GM23248 (cell line): ENCODE measurements at regions not wholly inside any gene's neighbourhood (a gene's known extent, or its start where the extent isn't known, plus 50 kb on each side); places are given as distances from the start of the nearest gene placed in this dataset.

Experiments used
- DNase-seq: peaks from one replicate; pipeline ENCODE4 v3.0.0-alpha.2; 2015
- H2AFZ ChIP-seq: fragments of 200-600 bp; sonication (generic); 2 replicates; pipeline ENCODE4 v1.6.1; 2016; ENCODE audit warnings: antibody characterized with exemption
- H3F3A ChIP-seq: fragments of 200-600 bp; sonication (generic); 2 replicates; pipeline ENCODE4 v1.6.1; 2016; ENCODE audit warnings: mild to moderate bottlenecking, antibody characterized with exemption, mixed run types; ENCODE audit not compliant: insufficient read depth
- H3K27ac ChIP-seq: fragments of 200-600 bp; sonication (generic); 2 replicates; pipeline ENCODE4 v1.5.1; 2016; ENCODE audit warnings: mild to moderate bottlenecking
- H3K27me3 ChIP-seq: fragments of 200-600 bp; sonication (generic); replicated peaks from 2 replicates; pipeline ENCODE4 v1.6.1; 2016; ENCODE audit warnings: mild to moderate bottlenecking; ENCODE audit not compliant: insufficient read depth
- H3K36me3 ChIP-seq: fragments of 200-600 bp; sonication (generic); 2 replicates; pipeline ENCODE4 v1.6.1; 2016; ENCODE audit warnings: low read depth, mild to moderate bottlenecking
- H3K4me1 ChIP-seq: fragments of 200-600 bp; sonication (generic); 2 replicates; pipeline ENCODE4 v1.6.1; 2016; ENCODE audit warnings: mild to moderate bottlenecking; ENCODE audit not compliant: insufficient read depth
- H3K4me2 ChIP-seq: fragments of 200-600 bp; sonication (generic); one replicate; pipeline ENCODE4 v1.6.1; 2016; ENCODE audit warnings: mild to moderate bottlenecking; ENCODE audit not compliant: unreplicated experiment
- H3K4me3 ChIP-seq: fragments of 200-600 bp; sonication (generic); 2 replicates; pipeline ENCODE4 v1.5.1; 2016; ENCODE audit warnings: mild to moderate bottlenecking
- H3K79me2 ChIP-seq: fragments of 200-600 bp; sonication (generic); 2 replicates; pipeline ENCODE4 v1.6.1; 2016; ENCODE audit warnings: mild to moderate bottlenecking; ENCODE audit not compliant: insufficient read depth
- H3K9ac ChIP-seq: fragments of 200-600 bp; sonication (generic); 2 replicates; pipeline ENCODE4 v1.6.1; 2016; ENCODE audit warnings: mild to moderate bottlenecking
- H3K9me2 ChIP-seq: fragments of 200-600 bp; sonication (generic); 2 replicates; pipeline ENCODE4 v1.6.1; 2016; ENCODE audit warnings: mixed run types, mild to moderate bottlenecking, moderate library complexity; ENCODE audit not compliant: insufficient read depth
- H3K9me3 ChIP-seq: fragments of 200-600 bp; sonication (generic); one replicate; pipeline ENCODE4 v1.6.1; 2017; ENCODE audit warnings: low read depth
- H4K20me1 ChIP-seq: fragments of 200-600 bp; sonication (generic); 2 replicates; pipeline ENCODE4 v1.6.0; 2016; ENCODE audit not compliant: insufficient read depth
- EZH2 ChIP-seq: fragments of 200-600 bp; sonication (generic); IDR thresholded peaks from 2 replicates; pipeline ENCODE4 v1.6.1; 2018; ENCODE audit warnings: antibody characterized with exemption, mild to moderate bottlenecking; ENCODE audit not compliant: insufficient read depth, poor library complexity, severe bottlenecking
- EZH2phosphoT487 ChIP-seq: fragments of 200-600 bp; sonication (generic); IDR thresholded peaks from 2 replicates; pipeline ENCODE4 v1.6.1; 2018; ENCODE audit warnings: antibody characterized with exemption, moderate library complexity, mild to moderate bottlenecking, low read depth; ENCODE audit not compliant: insufficient read depth
- WGBS, 2 experiments: methylation state at CpG; one replicate each; pipeline ENCODE4 v1.1.6; 2015 to 2017; ENCODE audit warnings: low lambda C conversion rate in 2 of 2, low coverage in 1 of 2; ENCODE audit errors: missing lambda C conversion rate in 2 of 2; 5-methylcytosine and 5-hydroxymethylcytosine counted together
- in situ Hi-C: fragments of 300-500 bp; cut with MboI; formaldehyde crosslinking; loops from 2 replicates; pipeline ENCODE4 v1.15.0; 2020

GRCh38 chr15:31172606-31173005 is 71.1 kb upstream of the TRPM1 start:
- H3K9me3 ChIP-seq: no peaks in the 10 kb centered on the region
- no peak overlapping the region for H2AFZ ChIP-seq
- no peaks in the 10 kb centered on the region for H3K27me3 ChIP-seq
- in situ Hi-C loops: no loop called here
- H3K4me3 ChIP-seq: no peak overlapping the region
- no peaks in the 10 kb centered on the region for H3K79me2 ChIP-seq
- H3K36me3 ChIP-seq: no peaks in the 10 kb centered on the region
- H3K27ac ChIP-seq: no peak overlapping the region
- no peaks in the 10 kb centered on the region for H3F3A ChIP-seq
- H3K4me1 ChIP-seq: no peaks in the 10 kb centered on the region
- H3K9me2 ChIP-seq: no peaks in the 10 kb centered on the region
- 56 to 65% methylated on average over 6 of the region's 6 CpGs for WGBS, 2 experiments
- TF ChIP-seq EZH2phosphoT487: no peak
- no peak for TF ChIP-seq EZH2
- no peak overlapping the region for H3K4me2 ChIP-seq
- H3K9ac ChIP-seq: no peak overlapping the region
- H4K20me1 ChIP-seq: no peaks in the 10 kb centered on the region
- DNase-seq: no peak

- Histone ChIP-seq H3K27ac (no peak overlapping the region), H3K36me3 (no peaks in the 10 kb centered on the region), H3K9me3 (no peaks in the 10 kb centered on the region), H2AFZ (no peak overlapping the region), H3K4me3 (no peak overlapping the region), H3F3A (no peaks in the 10 kb centered on the region), H3K79me2 (no peaks in the 10 kb centered on the region), H3K9ac (no peak overlapping the region), H3K27me3 (no peaks in the 10 kb centered on the region), H3K4me1 (no peaks in the 10 kb centered on the region), H4K20me1 (no peaks in the 10 kb centered on the region), H3K4me2 (no peak overlapping the region), H3K9me2 (no peaks in the 10 kb centered on the region)
- DNase-seq: no peak
- in situ Hi-C loops: no loop called here
- WGBS, 2 experiments: 18 to 33% methylated on average over 2 of the region's 2 CpGs
- TF ChIP-seq EZH2phosphoT487: no peak
- TF ChIP-seq EZH2: no peak
Observed at GRCh38 chr15:31173790-31174450, 72.4 kb upstream of the TRPM1 start.

GRCh38 chr15:31175484-31175883 is 74.0 kb upstream of the TRPM1 start:
- H3K4me2 ChIP-seq: no peak overlapping the region
- DNase-seq: no peak
- no peaks in the 10 kb centered on the region for H3K27me3 ChIP-seq
- TF ChIP-seq EZH2: no peak
- no peak for TF ChIP-seq EZH2phosphoT487
- H3K4me1 ChIP-seq: no peaks in the 10 kb centered on the region
- no peaks in the 10 kb centered on the region for H3K36me3 ChIP-seq
- H4K20me1 ChIP-seq: no peaks in the 10 kb centered on the region
- H3K9me2 ChIP-seq: no peaks in the 10 kb centered on the region
- H2AFZ ChIP-seq: no peak overlapping the region
- no peak overlapping the region for H3K27ac ChIP-seq
- WGBS, 2 experiments: 64 to 65% methylated on average over 9 of the region's 9 CpGs
- in situ Hi-C loops: no loop called here
- H3K9ac ChIP-seq: no peak overlapping the region
- no peaks in the 10 kb centered on the region for H3K9me3 ChIP-seq
- no peaks in the 10 kb centered on the region for H3F3A ChIP-seq
- no peak overlapping the region for H3K4me3 ChIP-seq
- no peaks in the 10 kb centered on the region for H3K79me2 ChIP-seq

GRCh38 chr15:31177951-31178350 is 76.4 kb upstream of the TRPM1 start:
- Histone ChIP-seq H3K4me1 (no peaks in the 10 kb centered on the region), H3K79me2 (no peaks in the 10 kb centered on the region), H4K20me1 (no peaks in the 10 kb centered on the region), H3K4me3 (no peak overlapping the region), H3K9me2 (no peaks in the 10 kb centered on the region), H3K27me3 (no peaks in the 10 kb centered on the region), H3K27ac (no peak overlapping the region), H3K36me3 (no peaks in the 10 kb centered on the region), H3K4me2 (no peak overlapping the region), H2AFZ (no peak overlapping the region), H3K9ac (no peak overlapping the region), H3K9me3 (no peaks in the 10 kb centered on the region), H3F3A (no peaks in the 10 kb centered on the region)
- DNase-seq: no peak
- no peak for TF ChIP-seq EZH2
- no peak for TF ChIP-seq EZH2phosphoT487
- in situ Hi-C loops: no loop called here
- 17 to 19% methylated on average over 5 of the region's 5 CpGs for WGBS, 2 experiments

GRCh38 chr15:31178705-31179104 is 77.2 kb upstream of the TRPM1 start:
- TF ChIP-seq EZH2 (no peak), EZH2phosphoT487 (no peak)
- H3K9me2 ChIP-seq: no peaks in the 10 kb centered on the region
- 0 out of 2 replicates have a peak, but pooled peaks cover 6% of the 10 kb centered on the region for H3K27me3 ChIP-seq
- H3K4me3 ChIP-seq: no peak overlapping the region
- H3K36me3 ChIP-seq: no peaks in the 10 kb centered on the region
- H3K9ac ChIP-seq: no peak overlapping the region
- no peaks in the 10 kb centered on the region for H3K4me1 ChIP-seq
- H3K9me3 ChIP-seq: no peaks in the 10 kb centered on the region
- no peak overlapping the region for H3K4me2 ChIP-seq
- no peak for DNase-seq
- no peaks in the 10 kb centered on the region for H3F3A ChIP-seq
- H3K79me2 ChIP-seq: no peaks in the 10 kb centered on the region
- in situ Hi-C loops: no loop called here
- H3K27ac ChIP-seq: no peak overlapping the region
- WGBS, 2 experiments: 48 to 49% methylated on average over 5 of the region's 5 CpGs
- no peak overlapping the region for H2AFZ ChIP-seq
- no peaks in the 10 kb centered on the region for H4K20me1 ChIP-seq
